GM21381 (cell line): ENCODE measurements at regions not wholly inside any gene's neighbourhood (a gene's known extent, or its start where the extent isn't known, plus 50 kb on each side); places are given as distances from the start of the nearest gene placed in this dataset.
"Not testable (repeated sequence)": the region's sequence is repeated elsewhere in the genome, so short reads cannot be mapped to it uniquely, and the experiment has no call there.

Source experiments
- ATAC-seq: cut with Tn5 transposase; IDR thresholded peaks from one replicate; pipeline ENCODE4 v1.9.1; 2021; ENCODE audit warnings: mild to moderate bottlenecking, moderate library complexity; ENCODE audit not compliant: unreplicated experiment

- peak; percentile 50 for ATAC-seq
These were observed 76.3 kb upstream of the CUX1 start for GRCh38 chr7:101740981-101741725.

- ATAC-seq = no peak
These were observed 74.0 kb upstream of the CUX1 start for GRCh38 chr7:101743241-101743994.

GRCh38 chr7:101743995-101744360 lies 73.4 kb upstream of the CUX1 start:
- ATAC-seq = no peak

- no peak for ATAC-seq
These were observed 72.8 kb upstream of the CUX1 start for GRCh38 chr7:101744588-101744987.

GRCh38 chr7:101746314-101746713 lies 71.1 kb upstream of the CUX1 start:
- no peak for ATAC-seq

- ATAC-seq = no peak
These were observed 70.2 kb upstream of the CUX1 start for GRCh38 chr7:101747053-101747878.

- no peak for ATAC-seq
These were observed 69.5 kb upstream of the CUX1 start for GRCh38 chr7:101747879-101748345.

GRCh38 chr7:101749891-101750290 lies 67.5 kb upstream of the CUX1 start:
- no peak for ATAC-seq

GRCh38 chr7:101753316-101753715 lies 64.1 kb upstream of the CUX1 start:
- no peak for ATAC-seq

GRCh38 chr7:101754424-101755159 lies 62.8 kb upstream of the CUX1 start:
- ATAC-seq = no peak

GRCh38 chr7:101757879-101758278 lies 59.5 kb upstream of the CUX1 start:
- no peak for ATAC-seq

GRCh38 chr7:101758519-101758918 lies 58.9 kb upstream of the CUX1 start:
- ATAC-seq = not testable (repeated sequence)

GRCh38 chr7:101764221-101764620 lies 53.2 kb upstream of the CUX1 start:
- ATAC-seq = no peak

- no peak for ATAC-seq
These were observed 49.9 kb upstream of the CUX1 start for GRCh38 chr7:101767544-101767943.
